ENCODE measurements at regions not wholly inside any gene's neighbourhood (a gene's known extent, or its start where the extent isn't known, plus 50 kb on each side); places are given as distances from the start of the nearest gene placed in this dataset.

- WGBS (ENCODE audit: missing lambda C conversion rate): 51% methylated on average over 4 of the region's 4 CpGs
- TF ChIP-seq BCL3 (IDR thresholded peaks at IDR 0.05) (no peak), GATA3 (IDR thresholded peaks at IDR 0.05; ENCODE audit: borderline replicate concordance) (peak; percentile 53; the same call in 1 of the 2 replicates), CEBPB (IDR thresholded peaks at IDR 0.05) (peak in 1 of 2 experiments; percentile 35; a peak in 1 of 4 replicates)
- FAIRE-seq (peak; percentile 32), ATAC-seq (peak in 1 of 2 experiments; percentile 5; a peak in 1 of 6 replicates), DNase-seq (ENCODE audit: low read depth in 1 of 2, low spot score in 1 of 2) (peak in 1 of 2 experiments; percentile 29)
- POLR2A ChIA-PET: no interaction called here
- Histone ChIP-seq H3K4me3 (no peak overlapping the region), H3K4me2 (no peak overlapping the region), H3K9me3 (peaks cover 10% of the 10 kb centered on the region), H3K27ac (peak overlapping the region; percentile 9 to 44; a peak in 4 of 6 replicates), H3K4me1 (peaks cover 48% of the 10 kb centered on the region)
- CTCF ChIA-PET: interaction anchor here (0.7 kb wide), 1 partner anchor 297 kb away, joined by 3 read pairs; no protein-coding TSS in a partner anchor
Observed at GRCh38 chr20:4549711-4550259, 136.5 kb upstream of the PRNP start.

DNA sequence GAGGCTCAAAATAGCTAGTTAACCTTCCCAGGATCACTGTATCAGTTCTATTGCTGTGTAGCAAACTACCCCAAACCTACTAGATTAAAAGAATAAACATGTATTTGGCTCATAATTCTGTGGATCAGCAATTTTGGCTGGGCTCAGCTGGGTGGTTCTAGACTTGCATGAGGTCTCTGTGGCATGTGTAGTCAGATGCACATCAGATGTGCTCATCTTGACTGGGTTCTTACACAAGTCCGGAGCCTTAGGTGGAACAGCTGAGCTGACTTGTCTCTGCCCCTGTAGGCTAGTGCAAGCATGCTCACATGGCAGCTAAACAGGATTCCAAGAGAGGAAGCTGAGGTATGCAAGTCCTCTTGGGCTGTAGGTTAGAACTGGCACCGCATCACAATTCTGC is 137.7 kb upstream of the PRNP start:
- ATAC-seq (no peak), DNase-seq (ENCODE audit: low read depth in 1 of 2, low spot score in 1 of 2) (no peak), FAIRE-seq (no peak)
- Histone ChIP-seq H3K27ac (peak overlapping the region in 1 of 2 experiments; percentile 88; a peak in 3 of 6 replicates), H3K4me3 (no peak overlapping the region), H3K4me1 (peaks cover 51% of the 10 kb centered on the region), H3K9me3 (peaks cover 10% of the 10 kb centered on the region), H3K4me2 (no peak overlapping the region)
- POLR2A ChIA-PET: no interaction called here
- WGBS (ENCODE audit: missing lambda C conversion rate): 90% methylated on average over 2 of the region's 2 CpGs
- CTCF ChIA-PET: interaction anchor here (1.1 to 1.9 kb wide), 2 partner anchors 42 to 44 kb away, joined by 5 to 7 read pairs; no protein-coding TSS in a partner anchor
- TF ChIP-seq CHD2 (IDR thresholded peaks at IDR 0.05; ENCODE audit: low read length, partially characterized antibody) (no peak), RCOR1 (IDR thresholded peaks at IDR 0.05; ENCODE audit: low read depth, low read length) (no peak), EHMT2 (IDR thresholded peaks at IDR 0.05; ENCODE audit: low read depth) (no peak), EP300 (IDR thresholded peaks at IDR 0.05) (no peak), MAFK (IDR thresholded peaks at IDR 0.05; ENCODE audit: partially characterized antibody) (peak; percentile 55), BHLHE40 (IDR thresholded peaks at IDR 0.05; ENCODE audit: low read depth, low read length) (no peak)
- TF ChIP-seq, protein P1, sequence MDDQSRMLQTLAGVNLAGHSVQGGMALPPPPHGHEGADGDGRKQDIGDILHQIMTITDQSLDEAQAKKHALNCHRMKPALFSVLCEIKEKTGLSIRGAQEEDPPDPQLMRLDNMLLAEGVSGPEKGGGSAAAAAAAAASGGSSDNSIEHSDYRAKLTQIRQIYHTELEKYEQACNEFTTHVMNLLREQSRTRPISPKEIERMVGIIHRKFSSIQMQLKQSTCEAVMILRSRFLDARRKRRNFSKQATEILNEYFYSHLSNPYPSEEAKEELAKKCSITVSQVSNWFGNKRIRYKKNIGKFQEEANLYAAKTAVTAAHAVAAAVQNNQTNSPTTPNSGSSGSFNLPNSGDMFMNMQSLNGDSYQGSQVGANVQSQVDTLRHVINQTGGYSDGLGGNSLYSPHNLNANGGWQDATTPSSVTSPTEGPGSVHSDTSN (IDR thresholded peaks at IDR 0.05): no peak

GRCh38 chr20:4546786-4547185 is 139.5 kb upstream of the PRNP start:
- Histone ChIP-seq H3K9me3 (peaks cover 10% of the 10 kb centered on the region), H3K4me3 (no peak overlapping the region), H3K4me2 (peak overlapping the region; percentile 65), H3K27ac (peak overlapping the region; percentile 68 to 88), H3K4me1 (peaks cover 45% of the 10 kb centered on the region)
- peak; percentile 96 to 98 for ATAC-seq
- WGBS (ENCODE audit: missing lambda C conversion rate): 0% methylated on average over 2 of the region's 2 CpGs
- FAIRE-seq: peak; percentile 99
- POLR2A ChIA-PET: no interaction called here
- peak; percentile 85 to 86 for DNase-seq (ENCODE audit: low read depth in 1 of 2, low spot score in 1 of 2)
- CTCF ChIA-PET: interaction anchor here (1.9 kb wide), 1 partner anchor 44 kb away, joined by 5 read pairs; no protein-coding TSS in a partner anchor
- TF ChIP-seq HOXA7 (CRISPR knock-in tag; IDR thresholded peaks at IDR 0.05): no peak
- no peak for TF ChIP-seq RNF2 (IDR thresholded peaks at IDR 0.05; ENCODE audit: borderline replicate concordance, low read depth)
- no peak for TF ChIP-seq NPAS2 (CRISPR knock-in tag; IDR thresholded peaks at IDR 0.05; ENCODE audit: borderline replicate concordance)
- TF ChIP-seq EHMT2 (IDR thresholded peaks at IDR 0.05; ENCODE audit: low read depth): no peak
- no peak for TF ChIP-seq KDM1A (IDR thresholded peaks at IDR 0.05; ENCODE audit: low read depth)
- peak; percentile 98 for TF ChIP-seq JUNB (IDR thresholded peaks at IDR 0.05)
- TF ChIP-seq RAD21 (conservative IDR thresholded peaks at IDR 0.05 in 1 of 2, IDR thresholded peaks at IDR 0.05 in 1 of 2): peak; percentile 49; a peak in 4 of 5 replicates
- TF ChIP-seq FOSB (CRISPR knock-in tag; IDR thresholded peaks at IDR 0.05): no peak
- no peak for TF ChIP-seq ZSCAN20 (CRISPR knock-in tag; IDR thresholded peaks at IDR 0.05)
- TF ChIP-seq FOSL2 (IDR thresholded peaks at IDR 0.05): peak; percentile 99
- TF ChIP-seq FOSL2 (CRISPR knock-in tag; IDR thresholded peaks at IDR 0.05): peak; percentile 99
- no peak for TF ChIP-seq RCOR1 (IDR thresholded peaks at IDR 0.05; ENCODE audit: low read depth, low read length)
- TF ChIP-seq KDM5A (IDR thresholded peaks at IDR 0.05): no peak
- no peak for TF ChIP-seq EHF (CRISPR knock-in tag; IDR thresholded peaks at IDR 0.05)
- TF ChIP-seq RFX5 (IDR thresholded peaks at IDR 0.05): no peak
- no peak for TF ChIP-seq ATOH8 (CRISPR knock-in tag; IDR thresholded peaks at IDR 0.05; ENCODE audit: low read depth)
- TF ChIP-seq BHLHE40 (IDR thresholded peaks at IDR 0.05; ENCODE audit: low read depth, low read length): no peak
- no peak for TF ChIP-seq HDAC2 (IDR thresholded peaks at IDR 0.05)
- peak; percentile 89 for TF ChIP-seq HOXB5 (CRISPR knock-in tag; IDR thresholded peaks at IDR 0.05)
- TF ChIP-seq EP300 (IDR thresholded peaks at IDR 0.05): peak; percentile 58 to 67; a peak in 3 of 5 replicates
- peak; percentile 78; the same call in 1 of the 2 replicates for TF ChIP-seq HOXB13 (CRISPR knock-in tag; IDR thresholded peaks at IDR 0.05; ENCODE audit: low read depth)
- TF ChIP-seq TFCP2L1 (CRISPR knock-in tag; IDR thresholded peaks at IDR 0.05): no peak
- no peak for TF ChIP-seq PHF8 (IDR thresholded peaks at IDR 0.05; ENCODE audit: borderline replicate concordance, low read depth)

Measured in A549 (cell line).